HEK293 (cell line): ENCODE measurements at regions not wholly inside any gene's neighbourhood (a gene's known extent, or its start where the extent isn't known, plus 50 kb on each side); places are given as distances from the start of the nearest gene placed in this dataset.
A peak's percentile ranks its signal among the peaks of the same experiment; 100 is the strongest.

Source experiments
- CTCF ChIA-PET: fragments of 350-600 bp; formaldehyde crosslinking; extraction: SDS; loops from one replicate; lab custom pipeline; 2021; ENCODE audit warnings: antibody characterized with exemption; lab: Yijun Ruan, JAX
- POLR2A ChIA-PET: fragments of 300-600 bp; formaldehyde crosslinking; extraction: SDS; loops from one replicate; lab custom pipeline; 2020; ENCODE audit warnings: antibody characterized with exemption, inconsistent platforms; lab: Yijun Ruan, JAX
- H3K27ac ChIP-seq: fragments of 200-500 bp; sonication (Bioruptor generic); 2 replicates; pipeline ENCODE4 v1.5.1; 2014; ENCODE audit warnings: low read depth, low read length, control low read depth, inconsistent platforms; ENCODE audit errors: extremely low read depth
- H3K36me3 ChIP-seq, 2 experiments: fragments of 200-500 bp in 1 of 2; sonication (Bioruptor generic) in 1 of 2; 1 replicate in 1 of 2; 2 replicates in 1 of 2; pipeline ENCODE4 v1.5.1; 2014 to 2017; ENCODE audit warnings: inconsistent platforms in 2 of 2, low read length in 2 of 2; ENCODE audit not compliant: control insufficient read depth in 2 of 2, insufficient read depth in 1 of 2
- H3K4me1 ChIP-seq: fragments of 200-500 bp; sonication (Bioruptor generic); 2 replicates; pipeline ENCODE4 v1.5.1; 2014; ENCODE audit warnings: mild to moderate bottlenecking, low read length, inconsistent platforms; ENCODE audit not compliant: control insufficient read depth, insufficient read depth
- H3K4me3 ChIP-seq: 2 replicates; pipeline ENCODE4 v1.5.1; 2011; ENCODE audit warnings: low read depth, mild to moderate bottlenecking, control low read depth, low read length, moderate library complexity
- H3K9me3 ChIP-seq: fragments of 200-500 bp; sonication (Bioruptor generic); 2 replicates; pipeline ENCODE4 v1.5.1; 2014; ENCODE audit warnings: low read depth, low read length, inconsistent platforms; ENCODE audit not compliant: control insufficient read depth, insufficient read depth
- EGR2 ChIP-seq: fragments of 450-650 bp; formaldehyde crosslinking; IDR thresholded peaks from 2 replicates; pipeline ENCODE4 v1.5.1; 2016; ENCODE audit warnings: low read depth, missing biosample characterization, missing genetic modification characterization
- FEZF1 ChIP-seq: fragments of 450-650 bp; formaldehyde crosslinking; IDR thresholded peaks from 2 replicates; pipeline ENCODE4 v1.5.1; 2016; ENCODE audit warnings: missing biosample characterization, missing genetic modification characterization
- GFI1B ChIP-seq: fragments of 450-650 bp; formaldehyde crosslinking; IDR thresholded peaks from 2 replicates; pipeline ENCODE4 v1.5.1; 2016; ENCODE audit warnings: missing biosample characterization, missing genetic modification characterization
- KLF16 ChIP-seq: fragments of 450-650 bp; formaldehyde crosslinking; IDR thresholded peaks from 2 replicates; pipeline ENCODE4 v1.5.1; 2017; ENCODE audit warnings: missing biosample characterization, missing genetic modification characterization
- PRDM1 ChIP-seq: fragments of 450-650 bp; formaldehyde crosslinking; IDR thresholded peaks from 2 replicates; pipeline ENCODE4; 2016; ENCODE audit warnings: missing biosample characterization, missing genetic modification characterization
- RBAK ChIP-seq: fragments of 450-650 bp; formaldehyde crosslinking; IDR thresholded peaks from 2 replicates; pipeline ENCODE4 v1.5.1; 2016; ENCODE audit warnings: missing biosample characterization, missing genetic modification characterization
- SCRT1 ChIP-seq: fragments of 450-650 bp; formaldehyde crosslinking; IDR thresholded peaks from 2 replicates; pipeline ENCODE4 v1.5.1; 2016; ENCODE audit warnings: missing biosample characterization, missing genetic modification characterization, borderline replicate concordance
- SCRT2 ChIP-seq: fragments of 450-650 bp; formaldehyde crosslinking; IDR thresholded peaks from 2 replicates; pipeline ENCODE4 v1.5.1; 2016; ENCODE audit warnings: missing biosample characterization, missing genetic modification characterization
- SP2 ChIP-seq: fragments of 450-650 bp; formaldehyde crosslinking; IDR thresholded peaks from 2 replicates; pipeline ENCODE4 v1.5.1; 2016; ENCODE audit warnings: missing biosample characterization, missing genetic modification characterization
- SP3 ChIP-seq: fragments of 450-650 bp; formaldehyde crosslinking; IDR thresholded peaks from 2 replicates; pipeline ENCODE4 v1.5.1; 2016; ENCODE audit warnings: missing biosample characterization, missing genetic modification characterization
- ZBTB17 ChIP-seq: fragments of 450-650 bp; formaldehyde crosslinking; IDR thresholded peaks from 2 replicates; pipeline ENCODE4 v1.5.1; 2016; ENCODE audit warnings: missing biosample characterization, missing genetic modification characterization
- ZFP37 ChIP-seq: fragments of 450-650 bp; formaldehyde crosslinking; IDR thresholded peaks from 2 replicates; pipeline ENCODE4 v1.5.1; 2016; ENCODE audit warnings: missing biosample characterization, missing genetic modification characterization
- ZNF112 ChIP-seq: fragments of 450-650 bp; formaldehyde crosslinking; IDR thresholded peaks from 2 replicates; pipeline ENCODE4 v1.5.0; 2017; ENCODE audit warnings: missing biosample characterization, missing genetic modification characterization
- ZNF157 ChIP-seq: fragments of 450-650 bp; formaldehyde crosslinking; IDR thresholded peaks from 2 replicates; pipeline ENCODE4 v1.5.1; 2016; ENCODE audit warnings: missing biosample characterization, missing genetic modification characterization
- ZNF239 ChIP-seq: fragments of 450-650 bp; formaldehyde crosslinking; IDR thresholded peaks from 2 replicates; pipeline ENCODE4 v1.5.1; 2016; ENCODE audit warnings: missing biosample characterization, missing genetic modification characterization
- ZNF37A ChIP-seq: fragments of 450-650 bp; IDR thresholded peaks from 2 replicates; pipeline ENCODE4 v1.5.1; 2018; ENCODE audit warnings: missing biosample characterization, missing genetic modification characterization
- ZNF670 ChIP-seq: fragments of 450-650 bp; formaldehyde crosslinking; IDR thresholded peaks from 2 replicates; pipeline ENCODE4 v1.5.1; 2016; ENCODE audit warnings: missing biosample characterization, missing genetic modification characterization, low read depth
- ZSCAN16 ChIP-seq: fragments of 450-650 bp; formaldehyde crosslinking; IDR thresholded peaks from 2 replicates; pipeline ENCODE4 v1.5.1; 2016; ENCODE audit warnings: missing biosample characterization, missing genetic modification characterization
- TF ChIP-seq, protein P1 (sequence below): fragments of 450-650 bp; formaldehyde crosslinking; conservative IDR thresholded peaks from 2 replicates; pipeline ENCODE4 v1.5.1; 2016; ENCODE audit warnings: low read depth, missing biosample characterization, missing genetic modification characterization
- TF ChIP-seq, protein P2 (sequence below): fragments of 450-650 bp; formaldehyde crosslinking; optimal IDR thresholded peaks from 2 replicates; pipeline ENCODE3; 2016; ENCODE audit warnings: missing biosample characterization, mild to moderate bottlenecking, missing genetic modification characterization
- TF ChIP-seq, protein P3 (sequence below): fragments of 450-650 bp; formaldehyde crosslinking; IDR thresholded peaks from 2 replicates; pipeline ENCODE4 v1.5.1; 2016; ENCODE audit warnings: missing biosample characterization, missing genetic modification characterization

DNA sequence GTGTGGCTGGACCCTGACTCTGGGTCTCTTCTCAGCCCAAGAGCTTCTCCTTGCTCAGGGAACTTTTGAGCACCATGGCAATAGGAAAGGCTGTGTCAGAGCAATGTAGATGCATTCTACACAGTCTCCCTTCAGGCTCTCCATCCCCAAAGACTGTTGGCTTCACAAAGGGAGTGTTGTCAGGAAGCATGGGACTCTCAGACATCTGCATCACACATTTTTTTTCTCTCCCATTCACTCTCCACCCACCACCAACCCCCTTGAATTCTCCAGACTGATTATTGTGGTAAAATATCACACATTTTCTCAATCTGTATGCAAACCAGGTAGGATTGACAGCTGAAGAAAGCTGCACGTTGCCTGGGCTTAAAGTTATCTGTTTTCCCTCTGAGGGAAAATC is 105.4 kb upstream of the WARS2 start:
- no peak overlapping the region for H3K27ac ChIP-seq
- H3K4me3 ChIP-seq: no peak overlapping the region
- no peaks in the 10 kb centered on the region for H3K9me3 ChIP-seq
- CTCF ChIA-PET: no interaction called here
- POLR2A ChIA-PET: no interaction called here
- no peaks in the 10 kb centered on the region for H3K4me1 ChIP-seq
- TF ChIP-seq, protein P1, sequence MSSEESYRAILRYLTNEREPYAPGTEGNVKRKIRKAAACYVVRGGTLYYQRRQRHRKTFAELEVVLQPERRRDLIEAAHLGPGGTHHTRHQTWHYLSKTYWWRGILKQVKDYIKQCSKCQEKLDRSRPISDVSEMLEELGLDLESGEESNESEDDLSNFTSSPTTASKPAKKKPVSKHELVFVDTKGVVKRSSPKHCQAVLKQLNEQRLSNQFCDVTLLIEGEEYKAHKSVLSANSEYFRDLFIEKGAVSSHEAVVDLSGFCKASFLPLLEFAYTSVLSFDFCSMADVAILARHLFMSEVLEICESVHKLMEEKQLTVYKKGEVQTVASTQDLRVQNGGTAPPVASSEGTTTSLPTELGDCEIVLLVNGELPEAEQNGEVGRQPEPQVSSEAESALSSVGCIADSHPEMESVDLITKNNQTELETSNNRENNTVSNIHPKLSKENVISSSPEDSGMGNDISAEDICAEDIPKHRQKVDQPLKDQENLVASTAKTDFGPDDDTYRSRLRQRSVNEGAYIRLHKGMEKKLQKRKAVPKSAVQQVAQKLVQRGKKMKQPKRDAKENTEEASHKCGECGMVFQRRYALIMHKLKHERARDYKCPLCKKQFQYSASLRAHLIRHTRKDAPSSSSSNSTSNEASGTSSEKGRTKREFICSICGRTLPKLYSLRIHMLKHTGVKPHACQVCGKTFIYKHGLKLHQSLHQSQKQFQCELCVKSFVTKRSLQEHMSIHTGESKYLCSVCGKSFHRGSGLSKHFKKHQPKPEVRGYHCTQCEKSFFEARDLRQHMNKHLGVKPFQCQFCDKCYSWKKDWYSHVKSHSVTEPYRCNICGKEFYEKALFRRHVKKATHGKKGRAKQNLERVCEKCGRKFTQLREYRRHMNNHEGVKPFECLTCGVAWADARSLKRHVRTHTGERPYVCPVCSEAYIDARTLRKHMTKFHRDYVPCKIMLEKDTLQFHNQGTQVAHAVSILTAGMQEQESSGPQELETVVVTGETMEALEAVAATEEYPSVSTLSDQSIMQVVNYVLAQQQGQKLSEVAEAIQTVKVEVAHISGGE (tag by site-specific recombination): no peak
- TF ChIP-seq SP2 (tag by site-specific recombination): no peak
- no peak for TF ChIP-seq ZSCAN16
- TF ChIP-seq, protein P2, sequence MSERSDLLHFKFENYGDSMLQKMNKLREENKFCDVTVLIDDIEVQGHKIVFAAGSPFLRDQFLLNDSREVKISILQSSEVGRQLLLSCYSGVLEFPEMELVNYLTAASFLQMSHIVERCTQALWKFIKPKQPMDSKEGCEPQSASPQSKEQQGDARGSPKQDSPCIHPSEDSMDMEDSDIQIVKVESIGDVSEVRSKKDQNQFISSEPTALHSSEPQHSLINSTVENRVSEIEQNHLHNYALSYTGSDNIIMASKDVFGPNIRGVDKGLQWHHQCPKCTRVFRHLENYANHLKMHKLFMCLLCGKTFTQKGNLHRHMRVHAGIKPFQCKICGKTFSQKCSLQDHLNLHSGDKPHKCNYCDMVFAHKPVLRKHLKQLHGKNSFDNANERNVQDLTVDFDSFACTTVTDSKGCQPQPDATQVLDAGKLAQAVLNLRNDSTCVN (tag by site-specific recombination): no peak
- no peak for TF ChIP-seq ZNF112
- no peak for TF ChIP-seq ZNF670
- no peak for TF ChIP-seq KLF16 (tag by site-specific recombination)
- no peaks in the 10 kb centered on the region for H3K36me3 ChIP-seq

DNA sequence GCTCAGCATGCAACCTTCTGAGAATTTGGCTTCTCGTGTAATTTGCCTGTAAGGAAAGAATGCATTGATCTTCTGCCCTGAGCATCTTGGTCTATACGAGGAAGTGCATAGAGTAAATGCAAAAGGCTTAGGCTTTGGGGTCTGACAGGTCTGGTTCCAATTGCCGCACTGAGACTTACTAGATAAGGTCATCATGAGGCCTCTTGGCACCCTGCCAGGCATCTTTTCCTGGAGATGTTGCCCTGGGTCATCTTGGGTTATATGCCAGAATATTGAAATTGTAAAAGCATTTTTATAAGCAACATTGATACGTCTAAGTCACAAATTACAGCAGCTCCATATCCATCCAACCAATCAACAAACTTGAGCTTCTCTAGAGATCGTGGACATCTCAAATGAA is 108.8 kb upstream of the WARS2 start:
- no peak overlapping the region for H3K27ac ChIP-seq
- H3K9me3 ChIP-seq: no peaks in the 10 kb centered on the region
- POLR2A ChIA-PET: no interaction called here
- H3K4me1 ChIP-seq: no peaks in the 10 kb centered on the region; the same call in 1 of the 2 replicates
- no peaks in the 10 kb centered on the region for H3K36me3 ChIP-seq
- CTCF ChIA-PET: interaction anchor here (0.6 kb wide), 1 partner anchor 589 kb away, joined by 5 read pairs; no protein-coding TSS in a partner anchor
- no peak overlapping the region for H3K4me3 ChIP-seq
- no peak for TF ChIP-seq SCRT1 (tag by site-specific recombination)
- TF ChIP-seq ZNF37A (tag by site-specific recombination): no peak
- no peak for TF ChIP-seq SP3 (tag by site-specific recombination)
- no peak for TF ChIP-seq ZNF157 (tag by site-specific recombination)
- no peak for TF ChIP-seq ZBTB17
- no peak for TF ChIP-seq RBAK (tag by site-specific recombination)
- TF ChIP-seq FEZF1 (tag by site-specific recombination): no peak
- no peak for TF ChIP-seq ZNF239 (tag by site-specific recombination)
- TF ChIP-seq ZFP37 (tag by site-specific recombination): no peak
- TF ChIP-seq PRDM1: no peak
- no peak for TF ChIP-seq EGR2 (tag by site-specific recombination)
- no peak for TF ChIP-seq GFI1B (tag by site-specific recombination)

DNA sequence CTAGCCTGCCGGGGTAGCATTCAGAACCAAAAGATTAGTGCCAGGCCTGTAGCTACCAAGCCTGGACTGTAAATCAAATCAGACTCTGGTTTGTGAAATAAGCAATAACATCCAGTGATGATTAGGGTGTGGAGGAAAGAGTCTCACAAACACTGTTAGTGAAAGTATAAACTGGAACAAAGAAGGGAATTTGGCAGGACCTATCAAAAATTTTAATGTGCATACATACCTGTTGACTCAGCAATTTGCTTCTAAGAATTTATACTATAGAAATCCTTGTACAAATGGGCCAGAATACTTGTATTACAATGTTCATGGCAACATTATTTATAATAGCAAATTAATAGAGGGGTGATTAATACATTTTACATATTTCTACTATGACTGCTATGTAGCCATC is 109.8 kb upstream of the WARS2 start:
- Histone ChIP-seq H3K36me3 (no peaks in the 10 kb centered on the region), H3K4me1 (no peaks in the 10 kb centered on the region; the same call in 1 of the 2 replicates), H3K4me3 (no peak overlapping the region), H3K27ac (no peak overlapping the region), H3K9me3 (no peaks in the 10 kb centered on the region)
- CTCF ChIA-PET: no interaction called here
- TF ChIP-seq SCRT2 (tag by site-specific recombination): 0 out of 2 replicates have a peak, but pooled peaks have one; percentile 27
- TF ChIP-seq, protein P3, sequence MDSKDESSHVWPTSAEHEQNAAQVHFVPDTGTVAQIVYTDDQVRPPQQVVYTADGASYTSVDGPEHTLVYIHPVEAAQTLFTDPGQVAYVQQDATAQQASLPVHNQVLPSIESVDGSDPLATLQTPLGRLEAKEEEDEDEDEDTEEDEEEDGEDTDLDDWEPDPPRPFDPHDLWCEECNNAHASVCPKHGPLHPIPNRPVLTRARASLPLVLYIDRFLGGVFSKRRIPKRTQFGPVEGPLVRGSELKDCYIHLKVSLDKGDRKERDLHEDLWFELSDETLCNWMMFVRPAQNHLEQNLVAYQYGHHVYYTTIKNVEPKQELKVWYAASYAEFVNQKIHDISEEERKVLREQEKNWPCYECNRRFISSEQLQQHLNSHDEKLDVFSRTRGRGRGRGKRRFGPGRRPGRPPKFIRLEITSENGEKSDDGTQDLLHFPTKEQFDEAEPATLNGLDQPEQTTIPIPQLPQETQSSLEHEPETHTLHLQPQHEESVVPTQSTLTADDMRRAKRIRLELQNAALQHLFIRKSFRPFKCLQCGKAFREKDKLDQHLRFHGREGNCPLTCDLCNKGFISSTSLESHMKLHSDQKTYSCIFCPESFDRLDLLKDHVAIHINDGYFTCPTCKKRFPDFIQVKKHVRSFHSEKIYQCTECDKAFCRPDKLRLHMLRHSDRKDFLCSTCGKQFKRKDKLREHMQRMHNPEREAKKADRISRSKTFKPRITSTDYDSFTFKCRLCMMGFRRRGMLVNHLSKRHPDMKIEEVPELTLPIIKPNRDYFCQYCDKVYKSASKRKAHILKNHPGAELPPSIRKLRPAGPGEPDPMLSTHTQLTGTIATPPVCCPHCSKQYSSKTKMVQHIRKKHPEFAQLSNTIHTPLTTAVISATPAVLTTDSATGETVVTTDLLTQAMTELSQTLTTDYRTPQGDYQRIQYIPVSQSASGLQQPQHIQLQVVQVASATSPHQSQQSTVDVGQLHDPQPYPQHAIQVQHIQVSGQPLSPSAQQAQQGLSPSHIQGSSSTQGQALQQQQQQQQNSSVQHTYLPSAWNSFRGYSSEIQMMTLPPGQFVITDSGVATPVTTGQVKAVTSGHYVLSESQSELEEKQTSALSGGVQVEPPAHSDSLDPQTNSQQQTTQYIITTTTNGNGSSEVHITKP: no peak
- POLR2A ChIA-PET: no interaction called here
